ENCODE measurements at regions not wholly inside any gene's neighbourhood (a gene's known extent, or its start where the extent isn't known, plus 50 kb on each side); places are given as distances from the start of the nearest gene placed in this dataset.

- TF ChIP-seq CTCF (optimal IDR thresholded peaks at IDR 0.05 in 1 of 3, IDR thresholded peaks at IDR 0.05 in 1 of 3, conservative IDR thresholded peaks at IDR 0.05 in 1 of 3; ENCODE audit: extremely low read depth in 1 of 3, insufficient read depth in 2 of 3, low read length in 3 of 3) (no peak), EZH2 (IDR thresholded peaks at IDR 0.05; ENCODE audit: low read length) (no peak)
Observed at GRCh38 chr3:25125201-25125600, 302.9 kb upstream of the RARB start.
